SK-N-SH (cell line): ENCODE measurements at regions not wholly inside any gene's neighbourhood (a gene's known extent, or its start where the extent isn't known, plus 50 kb on each side); places are given as distances from the start of the nearest gene placed in this dataset.

Source experiments
- CHD2 ChIP-seq: fragments of 150-350 bp; IDR thresholded peaks from 2 replicates; pipeline ENCODE4 v1.6.1; 2018; ENCODE audit warnings: low read length; ENCODE audit not compliant: partially characterized antibody
- CTCF ChIP-seq: fragments of 200-600 bp; sonication (generic); IDR thresholded peaks from 2 replicates; pipeline ENCODE4 v1.6.1; 2017; ENCODE audit warnings: antibody characterized with exemption, mild to moderate bottlenecking, moderate library complexity
- GABPA ChIP-seq: IDR thresholded peaks from 2 replicates; pipeline ENCODE4 v1.4.0; 2012; ENCODE audit warnings: low read depth, mild to moderate bottlenecking
- GATA2 ChIP-seq: sonication (generic); formaldehyde crosslinking; IDR thresholded peaks from 2 replicates; pipeline ENCODE4 v1.5.0; 2020; ENCODE audit warnings: mild to moderate bottlenecking, missing genetic modification reagents
- MAX ChIP-seq: IDR thresholded peaks from 2 replicates; pipeline ENCODE4 v1.4.0; 2012; ENCODE audit warnings: low read depth
- MEF2A ChIP-seq: IDR thresholded peaks from 2 replicates; pipeline ENCODE4 v1.4.0; 2012; ENCODE audit warnings: low read depth, borderline replicate concordance
- NRF1 ChIP-seq: IDR thresholded peaks from 2 replicates; pipeline ENCODE4 v1.6.1; 2012; ENCODE audit warnings: low read depth, mild to moderate bottlenecking, low read length
- TEAD4 ChIP-seq: IDR thresholded peaks from 2 replicates; pipeline ENCODE4 v1.4.0; 2012; ENCODE audit warnings: mild to moderate bottlenecking, borderline replicate concordance; ENCODE audit not compliant: insufficient read depth
- TF ChIP-seq, protein P1 (sequence below): IDR thresholded peaks from 2 replicates; pipeline ENCODE4 v1.6.1; 2012; ENCODE audit warnings: mild to moderate bottlenecking, low read depth, low read length, moderate library complexity
- TF ChIP-seq, protein P2 (sequence below): fragments of 150-350 bp; IDR thresholded peaks from 2 replicates; pipeline ENCODE4 v1.6.1; 2017; ENCODE audit warnings: antibody characterized with exemption, low read length, low read depth, borderline replicate concordance

GRCh38 chr2:239526038-239526437 lies 125.2 kb upstream of the HDAC4 start:
- no peak for TF ChIP-seq GABPA
- no peak for TF ChIP-seq CTCF
- TF ChIP-seq, protein P1, sequence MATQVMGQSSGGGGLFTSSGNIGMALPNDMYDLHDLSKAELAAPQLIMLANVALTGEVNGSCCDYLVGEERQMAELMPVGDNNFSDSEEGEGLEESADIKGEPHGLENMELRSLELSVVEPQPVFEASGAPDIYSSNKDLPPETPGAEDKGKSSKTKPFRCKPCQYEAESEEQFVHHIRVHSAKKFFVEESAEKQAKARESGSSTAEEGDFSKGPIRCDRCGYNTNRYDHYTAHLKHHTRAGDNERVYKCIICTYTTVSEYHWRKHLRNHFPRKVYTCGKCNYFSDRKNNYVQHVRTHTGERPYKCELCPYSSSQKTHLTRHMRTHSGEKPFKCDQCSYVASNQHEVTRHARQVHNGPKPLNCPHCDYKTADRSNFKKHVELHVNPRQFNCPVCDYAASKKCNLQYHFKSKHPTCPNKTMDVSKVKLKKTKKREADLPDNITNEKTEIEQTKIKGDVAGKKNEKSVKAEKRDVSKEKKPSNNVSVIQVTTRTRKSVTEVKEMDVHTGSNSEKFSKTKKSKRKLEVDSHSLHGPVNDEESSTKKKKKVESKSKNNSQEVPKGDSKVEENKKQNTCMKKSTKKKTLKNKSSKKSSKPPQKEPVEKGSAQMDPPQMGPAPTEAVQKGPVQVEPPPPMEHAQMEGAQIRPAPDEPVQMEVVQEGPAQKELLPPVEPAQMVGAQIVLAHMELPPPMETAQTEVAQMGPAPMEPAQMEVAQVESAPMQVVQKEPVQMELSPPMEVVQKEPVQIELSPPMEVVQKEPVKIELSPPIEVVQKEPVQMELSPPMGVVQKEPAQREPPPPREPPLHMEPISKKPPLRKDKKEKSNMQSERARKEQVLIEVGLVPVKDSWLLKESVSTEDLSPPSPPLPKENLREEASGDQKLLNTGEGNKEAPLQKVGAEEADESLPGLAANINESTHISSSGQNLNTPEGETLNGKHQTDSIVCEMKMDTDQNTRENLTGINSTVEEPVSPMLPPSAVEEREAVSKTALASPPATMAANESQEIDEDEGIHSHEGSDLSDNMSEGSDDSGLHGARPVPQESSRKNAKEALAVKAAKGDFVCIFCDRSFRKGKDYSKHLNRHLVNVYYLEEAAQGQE = no peak
- TF ChIP-seq MEF2A = no peak
- TF ChIP-seq, protein P2, sequence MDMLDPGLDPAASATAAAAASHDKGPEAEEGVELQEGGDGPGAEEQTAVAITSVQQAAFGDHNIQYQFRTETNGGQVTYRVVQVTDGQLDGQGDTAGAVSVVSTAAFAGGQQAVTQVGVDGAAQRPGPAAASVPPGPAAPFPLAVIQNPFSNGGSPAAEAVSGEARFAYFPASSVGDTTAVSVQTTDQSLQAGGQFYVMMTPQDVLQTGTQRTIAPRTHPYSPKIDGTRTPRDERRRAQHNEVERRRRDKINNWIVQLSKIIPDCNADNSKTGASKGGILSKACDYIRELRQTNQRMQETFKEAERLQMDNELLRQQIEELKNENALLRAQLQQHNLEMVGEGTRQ = no peak
- no peak for TF ChIP-seq GATA2
- TF ChIP-seq MAX = no peak
- TF ChIP-seq TEAD4 = no peak
- TF ChIP-seq NRF1 = no peak
- TF ChIP-seq CHD2 = no peak
